Cardiac fibroblast (primary cell): ENCODE measurements at regions not wholly inside any gene's neighbourhood (a gene's known extent, or its start where the extent isn't known, plus 50 kb on each side); places are given as distances from the start of the nearest gene placed in this dataset.

Source experiments
- DNase-seq, 2 donors: peaks; one replicate each; pipeline versions ENCODE4 v3.0.0 to v3.0.0-alpha.2; 2010; ENCODE audit warnings: low read depth in 2 of 2
- H3K4me3 ChIP-seq, 2 donors: replicated peaks in 1 of 2; 1 replicate in 1 of 2; 2 replicates in 1 of 2; pipeline ENCODE4 v1.5.1; 2011; ENCODE audit warnings: low read depth in 2 of 2, low read length in 2 of 2, mild to moderate bottlenecking in 2 of 2, moderate library complexity in 1 of 2
- CTCF ChIP-seq: IDR thresholded peaks from one replicate; pipeline ENCODE4 v1.5.1; 2011; ENCODE audit warnings: low read depth, mild to moderate bottlenecking, low read length, inconsistent platforms

DNA sequence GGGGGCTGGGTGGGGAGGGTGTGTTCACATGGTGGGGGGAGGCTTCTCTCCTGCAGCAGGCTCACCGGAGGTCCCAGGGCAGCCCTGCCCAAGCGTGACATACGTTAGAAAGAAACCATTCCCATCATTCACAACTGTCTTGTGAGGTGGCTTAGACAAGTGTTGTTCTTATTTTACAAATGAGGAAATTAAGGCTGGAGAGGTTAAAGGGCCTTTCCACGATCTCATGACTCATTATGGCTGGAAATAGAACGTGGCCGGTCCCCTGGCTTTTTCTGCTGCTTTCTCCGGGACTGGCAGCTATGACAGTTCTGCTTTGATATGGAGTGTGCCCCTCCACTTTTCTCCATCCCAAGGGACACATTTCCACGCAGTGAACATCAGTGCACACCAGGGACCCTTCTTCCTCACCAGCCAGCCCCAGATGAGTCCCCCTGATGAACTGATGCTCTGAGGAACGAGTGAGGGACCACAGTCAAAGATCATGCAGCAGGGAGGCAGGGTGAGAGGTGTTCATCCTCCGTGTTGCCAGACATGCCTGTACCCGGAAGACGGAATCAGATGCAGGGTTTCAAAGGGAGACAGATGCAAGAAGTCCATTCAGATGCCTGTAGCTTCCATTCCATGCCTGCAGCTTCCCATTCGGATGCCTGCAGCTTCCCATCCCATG, 64.0 kb upstream of the ACSL1 start:
- TF ChIP-seq CTCF, result no peak
- H3K4me3 ChIP-seq, result no peak overlapping the region
- no peak for DNase-seq

GRCh38 chr4:184890499-184890898, 64.7 kb upstream of the ACSL1 start:
- H3K4me3 ChIP-seq, result no peak overlapping the region
- no peak for DNase-seq

DNA sequence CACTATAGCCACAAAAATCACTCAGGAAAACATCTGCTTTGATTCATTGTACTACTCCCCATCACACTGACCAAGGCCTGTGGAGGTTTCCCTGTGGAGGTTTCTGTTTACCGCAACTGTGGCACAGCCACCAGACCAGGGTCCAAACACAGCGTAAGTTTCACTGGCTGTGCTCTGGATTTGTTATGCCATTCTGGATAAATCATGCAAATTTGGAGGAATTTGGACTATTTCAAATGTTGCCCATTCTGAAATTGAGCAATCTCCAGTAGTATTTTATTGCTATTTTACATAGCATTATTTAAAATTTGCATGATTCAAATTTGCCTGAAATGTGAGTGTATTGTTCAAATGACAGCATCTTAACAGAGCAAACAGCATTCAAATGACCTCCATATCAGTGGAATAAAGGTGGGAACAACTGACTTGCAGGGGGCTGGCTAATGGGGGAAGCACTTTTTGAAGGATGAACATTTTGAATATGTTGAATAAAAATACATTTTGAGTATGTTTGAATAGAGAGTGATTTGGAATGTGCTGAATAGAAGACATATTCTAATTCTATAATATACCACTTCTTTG, 66.1 kb upstream of the ACSL1 start:
- no peak overlapping the region for H3K4me3 ChIP-seq
- DNase-seq, result no peak
- TF ChIP-seq CTCF, result no peak

More at GRCh38 chr4:184890499-184890898, 64.7 kb upstream of the ACSL1 start:
- no peak for TF ChIP-seq CTCF

DNA sequence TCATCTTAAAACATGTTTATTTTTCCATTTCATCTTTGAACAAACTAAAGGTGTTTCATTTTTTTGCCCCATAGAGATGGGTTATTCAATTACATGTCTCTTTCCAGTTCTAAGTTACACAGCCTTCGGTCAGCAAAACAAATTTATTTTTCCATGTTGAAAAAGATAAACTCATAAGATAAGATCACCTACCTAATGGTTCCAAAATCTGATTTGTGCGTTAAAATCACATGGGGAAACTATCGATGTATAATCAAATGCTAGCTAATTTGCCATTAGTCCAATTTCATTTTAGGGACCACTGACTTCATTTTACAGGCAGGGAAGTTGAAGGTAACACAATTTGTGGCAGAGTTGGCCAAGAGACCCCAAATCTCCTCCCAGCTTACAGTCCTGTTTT, 67.2 kb upstream of the ACSL1 start:
- no peak for DNase-seq
- no peak for TF ChIP-seq CTCF
- no peak overlapping the region for H3K4me3 ChIP-seq

- no peak for DNase-seq
- H3K4me3 ChIP-seq, result no peak overlapping the region
- TF ChIP-seq CTCF, result no peak
Measured at GRCh38 chr4:184893801-184894571, 68.2 kb upstream of the ACSL1 start.

GRCh38 chr4:184895012-184895695, 69.4 kb upstream of the ACSL1 start:
- no peak for TF ChIP-seq CTCF

More at GRCh38 chr4:184895012-184895695, 69.4 kb upstream of the ACSL1 start:
- no peak for DNase-seq
- no peak overlapping the region for H3K4me3 ChIP-seq
